ENCODE measurements at regions not wholly inside any gene's neighbourhood (a gene's known extent, or its start where the extent isn't known, plus 50 kb on each side); places are given as distances from the start of the nearest gene placed in this dataset.

- TF ChIP-seq POLR2AphosphoS5 (IDR thresholded peaks at IDR 0.05; ENCODE audit: borderline replicate concordance, low read depth, low read length) (no peak), EZH2 (IDR thresholded peaks at IDR 0.05) (no peak), FOXP2 (optimal IDR thresholded peaks at IDR 0.05; ENCODE audit: control extremely low read depth, extremely low read length, insufficient read depth) (no peak)
Observed at GRCh38 chr2:89848114-89848513, 1156.6 kb downstream of the RPIA start.

All from SK-N-MC (cell line).